Mesothelial cell of epicardium (in vitro differentiated cells): ENCODE measurements at regions not wholly inside any gene's neighbourhood (a gene's known extent, or its start where the extent isn't known, plus 50 kb on each side); places are given as distances from the start of the nearest gene placed in this dataset.

Source experiments
- DNase-seq, 2 experiments: peaks; one replicate each; pipeline ENCODE4 v3.0.0; 2021; ENCODE audit warnings: low spot score in 2 of 2; ENCODE audit not compliant: unreplicated experiment in 2 of 2
- H3K27ac Mint-ChIP-seq: 2 replicates; pipeline ENCODE4 v1.8.0; 2021; ENCODE audit warnings: mixed read lengths
- H3K27me3 Mint-ChIP-seq: 2 replicates; pipeline ENCODE4 v1.8.0; 2021; ENCODE audit warnings: low read depth, mixed read lengths
- H3K36me3 Mint-ChIP-seq: 2 replicates; pipeline ENCODE4 v1.8.0; 2021; ENCODE audit warnings: mixed read lengths
- H3K4me1 Mint-ChIP-seq: 2 replicates; pipeline ENCODE4 v1.8.0; 2021; ENCODE audit warnings: mixed read lengths
- H3K4me3 Mint-ChIP-seq: 2 replicates; pipeline ENCODE4 v1.8.0; 2021; ENCODE audit warnings: mild to moderate bottlenecking, moderate library complexity, mixed read lengths
- H3K9me3 Mint-ChIP-seq: 2 replicates; pipeline ENCODE4 v1.8.0; 2021; ENCODE audit warnings: mixed read lengths
- CTCF ChIP-seq: fragments of 200-600 bp; sonication (generic); IDR thresholded peaks from one replicate; pipeline ENCODE4 v1.5.0; 2021; ENCODE audit warnings: antibody characterized with exemption; ENCODE audit not compliant: unreplicated experiment

DNA sequence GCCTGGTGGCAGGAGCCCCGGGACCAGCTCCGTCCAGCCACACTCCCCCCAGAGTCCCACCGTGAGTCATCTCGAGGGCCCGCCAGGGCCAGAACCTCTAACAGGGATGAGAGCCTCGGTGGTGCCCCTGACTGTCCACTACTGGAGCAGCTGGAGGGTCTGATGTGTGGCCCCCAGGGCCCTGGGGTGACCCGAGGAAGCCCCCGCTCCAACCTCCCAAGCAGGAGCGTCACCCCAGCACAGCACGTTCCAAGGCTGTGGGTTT, 135.9 kb upstream of the NKX1-1 start:
- no peak for TF ChIP-seq CTCF
- peaks cover under 1% of the 10 kb centered on the region for H3K4me1 Mint-ChIP-seq
- no peak for DNase-seq
- H3K27ac Mint-ChIP-seq: no peak overlapping the region
- no peak overlapping the region for H3K4me3 Mint-ChIP-seq
- no peaks in the 10 kb centered on the region for H3K9me3 Mint-ChIP-seq
- no peaks in the 10 kb centered on the region for H3K36me3 Mint-ChIP-seq
- H3K27me3 Mint-ChIP-seq: peaks cover 5% of the 10 kb centered on the region

DNA sequence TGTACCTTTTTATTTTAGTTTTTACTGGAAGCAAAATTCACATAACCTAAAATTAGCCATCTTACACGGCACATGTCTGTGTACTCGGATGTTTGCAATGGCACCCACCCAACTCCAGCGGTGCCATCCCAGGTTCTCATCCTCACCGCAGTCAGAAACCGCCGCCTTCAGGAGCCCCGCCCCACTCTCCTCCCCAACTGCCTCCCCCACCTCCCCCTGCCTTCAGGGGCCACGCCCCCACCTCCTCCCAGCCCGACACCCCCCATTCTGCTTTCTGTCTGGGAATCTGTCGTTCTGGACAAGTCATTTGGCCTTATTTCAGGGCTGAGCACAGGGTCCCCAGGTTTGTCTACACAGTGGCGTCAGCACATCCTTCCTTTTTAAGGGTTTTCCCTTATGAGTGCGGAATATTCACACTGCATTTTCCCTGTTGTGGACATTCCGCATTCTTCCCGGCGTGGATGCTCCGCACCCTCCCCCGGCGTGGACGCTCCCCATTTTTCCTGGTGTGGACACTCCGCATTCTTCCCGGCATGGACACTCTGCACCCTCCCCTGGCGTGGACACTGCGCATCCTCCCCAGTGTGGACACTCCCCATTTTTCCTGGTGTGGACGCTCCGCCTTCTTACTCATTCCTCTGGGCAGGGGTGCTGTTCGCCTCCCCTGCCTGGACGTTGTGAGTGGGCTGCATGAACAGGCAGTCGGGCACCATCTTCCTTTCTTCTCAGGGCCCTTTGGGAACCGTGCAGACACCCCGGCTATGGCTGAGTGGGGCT, 135.4 kb upstream of the NKX1-1 start:
- Mint-ChIP-seq H3K4me3 (no peak overlapping the region), H3K36me3 (no peaks in the 10 kb centered on the region), H3K9me3 (no peaks in the 10 kb centered on the region), H3K4me1 (no peaks in the 10 kb centered on the region), H3K27me3 (peaks cover 5% of the 10 kb centered on the region), H3K27ac (no peak overlapping the region)
- no peak for DNase-seq
- no peak for TF ChIP-seq CTCF

GRCh38 chr4:1540601-1541375, 134.5 kb upstream of the NKX1-1 start:
- no peak overlapping the region for H3K4me3 Mint-ChIP-seq
- TF ChIP-seq CTCF: no peak
- H3K36me3 Mint-ChIP-seq: no peaks in the 10 kb centered on the region
- H3K27me3 Mint-ChIP-seq: peaks cover 5% of the 10 kb centered on the region
- H3K27ac Mint-ChIP-seq: no peak overlapping the region
- no peaks in the 10 kb centered on the region for H3K4me1 Mint-ChIP-seq
- no peaks in the 10 kb centered on the region for H3K9me3 Mint-ChIP-seq
- no peak for DNase-seq

GRCh38 chr4:1539859-1540600, 133.8 kb upstream of the NKX1-1 start:
- TF ChIP-seq CTCF: no peak
- Mint-ChIP-seq H3K36me3 (no peaks in the 10 kb centered on the region), H3K9me3 (no peaks in the 10 kb centered on the region), H3K27ac (no peak overlapping the region), H3K27me3 (peaks cover 5% of the 10 kb centered on the region), H3K4me1 (no peaks in the 10 kb centered on the region), H3K4me3 (no peak overlapping the region)
- no peak for DNase-seq

- H3K4me1 Mint-ChIP-seq: no peaks in the 10 kb centered on the region
- peaks cover 5% of the 10 kb centered on the region for H3K27me3 Mint-ChIP-seq
- H3K4me3 Mint-ChIP-seq: no peak overlapping the region
Measured at GRCh38 chr4:1538941-1539772, 132.9 kb upstream of the NKX1-1 start.

More at GRCh38 chr4:1538941-1539772, 132.9 kb upstream of the NKX1-1 start:
- Mint-ChIP-seq H3K36me3 (no peaks in the 10 kb centered on the region), H3K9me3 (no peaks in the 10 kb centered on the region), H3K27ac (no peak overlapping the region)
- DNase-seq: no peak
- TF ChIP-seq CTCF: no peak
